Adrenal gland (tissue), 9 donors: ENCODE measurements at regions not wholly inside any gene's neighbourhood (a gene's known extent, or its start where the extent isn't known, plus 50 kb on each side); places are given as distances from the start of the nearest gene placed in this dataset.

Experiments used
- DNase-seq, 7 donors: peaks; one replicate each; pipeline ENCODE4 v3.0.0-alpha.2; 2019 to 2020
- H3K27ac ChIP-seq, 5 donors: fragments of 200-600 bp; sonication (generic) in 4 of 5; 1 replicate in 3 of 5; 2 replicates in 2 of 5; pipeline versions ENCODE4 v1.5.1 to v1.8.0; 2016 to 2020; ENCODE audit warnings: mild to moderate bottlenecking in 1 of 5
- H3K27me3 ChIP-seq: fragments of 200-600 bp; 2 replicates; pipeline ENCODE4 v1.8.0; 2021
- H3K36me3 ChIP-seq, 2 donors: fragments of 200-600 bp; replicated peaks in 1 of 2; 1 replicate in 1 of 2; 2 replicates in 1 of 2; pipeline versions ENCODE4 v1.5.1 to v1.8.0; 2018 to 2022
- H3K4me1 ChIP-seq, 2 donors: fragments of 200-600 bp; replicated peaks in 1 of 2; 1 replicate in 1 of 2; 2 replicates in 1 of 2; pipeline versions ENCODE4 v1.5.1 to v1.8.0; 2018 to 2021
- H3K4me3 ChIP-seq, 4 donors: fragments of 200-600 bp; sonication (generic) in 3 of 4; one replicate each; pipeline ENCODE4 v1.5.1; 2016 to 2018
- H3K9me3 ChIP-seq, 3 donors: fragments of 200-600 bp; sonication (generic) in 1 of 3; replicated peaks in 1 of 3; 1 replicate in 2 of 3; 2 replicates in 1 of 3; pipeline versions ENCODE4 v1.5.1 to v1.8.0; 2016 to 2021
- CTCF ChIP-seq, 6 experiments: fragments of 450-650 bp in 4 of 6; fragments of 200-600 bp in 2 of 6; sonication (generic) in 1 of 6; IDR thresholded peaks; 1 replicate in 5 of 6; 2 replicates in 1 of 6; pipeline versions ENCODE4 v1.5.1 to v1.8.0; 2016 to 2021; ENCODE audit warnings: antibody characterized with exemption in 6 of 6, mild to moderate bottlenecking in 2 of 6, moderate library complexity in 1 of 6
- POLR2A ChIP-seq, 2 donors: fragments of 450-650 bp; IDR thresholded peaks; one replicate each; pipeline ENCODE4 v1.6.1; 2017; ENCODE audit warnings: antibody characterized with exemption in 2 of 2, mild to moderate bottlenecking in 2 of 2, moderate library complexity in 1 of 2
- WGBS, 4 donors: extraction: QIAGEN DNeasy Blood & Tissue Kit in 2 of 4; methylation state at CpG; one replicate each; pipeline versions ENCODE4 v1.1.5 to v1.1.7; 2013 to 2017; 5-methylcytosine and 5-hydroxymethylcytosine counted together
- intact Hi-C, 2 donors: fragments of 100-400 bp; cut with DNase I; formaldehyde crosslinking; loops; one replicate each; pipeline versions ENCODE4 v1.14.1 to v1.15.0; 2022 to 2023
- donor health status: healthy with polysubstance abuse.
- donor health status: Bipolar disorder and iron deficiency.
- donor health status: DM: yes; HTN: yes; CAD: no.
- donor health status: DM: no; HTN: no; CAD: no.
- donor health status: DM: no; HTN: no; CAD: no.

- TF ChIP-seq CTCF (IDR thresholded peaks at IDR 0.05) = no peak
- no peak for TF ChIP-seq POLR2A (IDR thresholded peaks at IDR 0.05)
- intact Hi-C loops = no loop called here
These were observed 63.5 kb upstream of the FYN start for GRCh38 chr6:111936718-111937117.

GRCh38 chr6:111938710-111939109 is 65.5 kb upstream of the FYN start:
- no peak overlapping the region for H3K27ac ChIP-seq
- WGBS, 4 donors = 66 to 88% (median 69%) methylated on average over 3 to 4 of the region's 4 CpGs
- no peaks in the 10 kb centered on the region for H3K36me3 ChIP-seq
- TF ChIP-seq CTCF (IDR thresholded peaks at IDR 0.05) (no peak), POLR2A (IDR thresholded peaks at IDR 0.05) (no peak)
- H3K4me1 ChIP-seq = no peaks in the 10 kb centered on the region
- no peaks in the 10 kb centered on the region for H3K9me3 ChIP-seq
- no peak for DNase-seq
- intact Hi-C loops = no loop called here
- no peak overlapping the region for H3K4me3 ChIP-seq
- no peaks in the 10 kb centered on the region for H3K27me3 ChIP-seq

More at GRCh38 chr6:111936718-111937117, 63.5 kb upstream of the FYN start:
- no peak overlapping the region for H3K27ac ChIP-seq
- no peaks in the 10 kb centered on the region for H3K4me1 ChIP-seq
- H3K4me3 ChIP-seq = no peak overlapping the region
- H3K9me3 ChIP-seq = no peaks in the 10 kb centered on the region
- no peaks in the 10 kb centered on the region for H3K27me3 ChIP-seq
- DNase-seq = no peak
- H3K36me3 ChIP-seq = no peaks in the 10 kb centered on the region

DNA sequence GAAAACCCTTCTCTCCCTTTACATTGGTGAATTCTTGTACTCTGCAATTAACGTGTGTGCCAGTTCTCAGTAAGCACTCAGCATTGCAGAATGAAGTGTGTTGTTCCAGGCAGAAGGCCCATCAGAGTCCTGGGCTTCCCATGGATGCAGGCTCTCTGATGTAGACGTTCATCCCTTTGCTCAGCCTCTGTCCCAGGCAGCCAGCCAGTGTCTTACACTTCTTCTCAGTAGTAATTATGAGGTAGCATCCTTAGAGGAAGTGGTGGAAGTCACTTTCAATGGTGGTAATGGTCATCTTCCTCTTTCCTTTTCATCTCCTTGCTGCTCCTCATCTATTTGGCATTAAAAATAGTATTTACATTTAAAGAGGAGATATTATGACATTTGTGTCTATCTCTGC is 66.7 kb upstream of the FYN start:
- Histone ChIP-seq H3K4me1 (no peaks in the 10 kb centered on the region), H3K4me3 (no peak overlapping the region), H3K27me3 (no peaks in the 10 kb centered on the region), H3K36me3 (no peaks in the 10 kb centered on the region), H3K27ac (no peak overlapping the region), H3K9me3 (no peaks in the 10 kb centered on the region)
- WGBS, 4 donors = 32 to 70% (median 49%) methylated on average over 2 of the region's 2 CpGs
- TF ChIP-seq POLR2A (IDR thresholded peaks at IDR 0.05) (no peak), CTCF (IDR thresholded peaks at IDR 0.05) (no peak)
- DNase-seq = peak in 1 of 7 donors; percentile 7
- intact Hi-C loops = no loop called here

GRCh38 chr6:111940801-111941200 is 67.5 kb upstream of the FYN start:
- no peak for TF ChIP-seq CTCF (IDR thresholded peaks at IDR 0.05)
- no peak for TF ChIP-seq POLR2A (IDR thresholded peaks at IDR 0.05)
- intact Hi-C loops = no loop called here
- DNase-seq = no peak
- Histone ChIP-seq H3K4me3 (no peak overlapping the region), H3K36me3 (no peaks in the 10 kb centered on the region), H3K9me3 (no peaks in the 10 kb centered on the region), H3K4me1 (no peaks in the 10 kb centered on the region), H3K27ac (no peak overlapping the region), H3K27me3 (no peaks in the 10 kb centered on the region)
